MG63 (cell line): ENCODE measurements at regions not wholly inside any gene's neighbourhood (a gene's known extent, or its start where the extent isn't known, plus 50 kb on each side); places are given as distances from the start of the nearest gene placed in this dataset.
A peak's percentile ranks its signal among the peaks of the same experiment; 100 is the strongest.
"Not testable (repeated sequence)": the region's sequence is repeated elsewhere in the genome, so short reads cannot be mapped to it uniquely, and the experiment has no call there.

Experiments
- DNase-seq: peaks from one replicate; pipeline ENCODE4 v3.0.0-alpha.2; 2020
- H3K27me3 ChIP-seq: fragments of 250-450 bp; sonication (Bioruptor Pico); 2 replicates; pipeline ENCODE4 v1.5.1; 2020; ENCODE audit warnings: mild to moderate bottlenecking, moderate library complexity
- H3K36me3 ChIP-seq: fragments of 250-450 bp; sonication (Bioruptor Pico); 2 replicates; pipeline ENCODE4 v1.5.1; 2020; ENCODE audit warnings: mild to moderate bottlenecking, moderate library complexity
- H3K4me3 ChIP-seq: fragments of 250-450 bp; sonication (Bioruptor Pico); 2 replicates; pipeline ENCODE4 v1.5.1; 2020; ENCODE audit warnings: mild to moderate bottlenecking, moderate library complexity
- H3K9me3 ChIP-seq: fragments of 250-450 bp; sonication (Bioruptor Pico); 2 replicates; pipeline ENCODE4 v1.5.1; 2020; ENCODE audit warnings: mild to moderate bottlenecking, moderate library complexity

DNA sequence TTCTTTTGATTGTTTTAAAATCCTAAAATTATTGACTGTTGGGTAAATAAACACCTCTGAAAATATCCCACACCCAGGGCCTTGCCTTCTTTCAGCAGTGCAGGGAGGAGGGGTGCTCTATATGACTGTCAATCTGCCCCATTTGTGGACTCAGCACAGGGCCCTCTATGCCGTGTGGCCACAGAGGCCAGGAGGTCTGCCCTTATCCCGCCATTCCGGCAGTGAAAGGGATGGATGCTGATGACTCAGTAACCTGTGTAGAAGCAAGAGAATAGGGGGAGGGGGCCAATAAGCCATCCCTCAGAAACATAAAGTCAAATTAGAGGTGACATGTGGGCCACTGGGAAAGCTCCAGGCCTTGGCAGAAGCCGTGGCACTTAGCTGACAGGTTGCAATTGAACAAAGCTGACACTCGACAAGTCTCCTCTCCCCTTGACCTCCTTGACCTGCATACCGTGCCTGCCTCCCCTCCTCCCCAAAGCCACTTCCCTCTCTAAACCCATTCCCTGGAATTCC lies 281.4 kb upstream of the DYNLRB2 start:
- DNase-seq = no peak
- Histone ChIP-seq H3K27me3 (no peaks in the 10 kb centered on the region), H3K9me3 (no peaks in the 10 kb centered on the region), H3K36me3 (no peaks in the 10 kb centered on the region), H3K4me3 (no peak overlapping the region)

- H3K9me3 ChIP-seq = no peaks in the 10 kb centered on the region
- DNase-seq = no peak
- H3K27me3 ChIP-seq = no peaks in the 10 kb centered on the region
- H3K36me3 ChIP-seq = no peaks in the 10 kb centered on the region
- H3K4me3 ChIP-seq = no peak overlapping the region
Observed at GRCh38 chr16:80258407-80258806, 282.4 kb upstream of the DYNLRB2 start.

DNA sequence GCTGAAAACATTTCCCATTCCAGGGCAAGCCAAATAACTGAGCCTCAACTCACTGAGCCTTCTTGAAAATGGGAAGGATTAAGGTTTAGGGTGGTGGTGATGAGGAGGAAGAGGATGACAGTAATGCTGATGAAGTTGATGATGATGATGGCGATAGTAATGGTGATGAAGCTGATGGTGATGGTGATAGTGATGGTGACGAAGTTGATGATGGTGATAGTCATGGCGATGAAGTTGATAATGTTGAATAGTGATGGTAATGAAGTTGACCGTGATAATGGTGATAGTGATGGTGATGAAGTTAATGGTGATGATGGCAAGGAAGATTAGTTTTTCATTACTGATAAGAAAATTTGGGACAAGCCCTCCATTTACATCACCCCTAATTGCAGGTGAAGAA lies 285.8 kb upstream of the DYNLRB2 start:
- Histone ChIP-seq H3K4me3 (no peak overlapping the region), H3K27me3 (no peaks in the 10 kb centered on the region), H3K9me3 (no peaks in the 10 kb centered on the region), H3K36me3 (no peaks in the 10 kb centered on the region)
- DNase-seq = no peak

- no peaks in the 10 kb centered on the region for H3K36me3 ChIP-seq
- H3K4me3 ChIP-seq = no peak overlapping the region
- no peak for DNase-seq
- H3K27me3 ChIP-seq = no peaks in the 10 kb centered on the region
- H3K9me3 ChIP-seq = no peaks in the 10 kb centered on the region
Observed at GRCh38 chr16:80253741-80254140, 287.1 kb upstream of the DYNLRB2 start.

- H3K9me3 ChIP-seq = no peaks in the 10 kb centered on the region
Observed at GRCh38 chr16:80250381-80250780, 290.4 kb upstream of the DYNLRB2 start.

GRCh38 chr16:80243303-80243702 lies 297.5 kb upstream of the DYNLRB2 start:
- H3K36me3 ChIP-seq, H3K4me3 ChIP-seq, H3K27me3 ChIP-seq, H3K9me3 ChIP-seq, DNase-seq: not testable (repeated sequence)

More at GRCh38 chr16:80250381-80250780, 290.4 kb upstream of the DYNLRB2 start:
- peak; percentile 30 for DNase-seq
- Histone ChIP-seq H3K4me3 (no peak overlapping the region), H3K27me3 (no peaks in the 10 kb centered on the region), H3K36me3 (no peaks in the 10 kb centered on the region)

- not testable (repeated sequence) for H3K36me3 ChIP-seq, H3K9me3 ChIP-seq, H3K27me3 ChIP-seq, DNase-seq, H3K4me3 ChIP-seq
Observed at GRCh38 chr16:80242279-80242678, 298.5 kb upstream of the DYNLRB2 start.

DNA sequence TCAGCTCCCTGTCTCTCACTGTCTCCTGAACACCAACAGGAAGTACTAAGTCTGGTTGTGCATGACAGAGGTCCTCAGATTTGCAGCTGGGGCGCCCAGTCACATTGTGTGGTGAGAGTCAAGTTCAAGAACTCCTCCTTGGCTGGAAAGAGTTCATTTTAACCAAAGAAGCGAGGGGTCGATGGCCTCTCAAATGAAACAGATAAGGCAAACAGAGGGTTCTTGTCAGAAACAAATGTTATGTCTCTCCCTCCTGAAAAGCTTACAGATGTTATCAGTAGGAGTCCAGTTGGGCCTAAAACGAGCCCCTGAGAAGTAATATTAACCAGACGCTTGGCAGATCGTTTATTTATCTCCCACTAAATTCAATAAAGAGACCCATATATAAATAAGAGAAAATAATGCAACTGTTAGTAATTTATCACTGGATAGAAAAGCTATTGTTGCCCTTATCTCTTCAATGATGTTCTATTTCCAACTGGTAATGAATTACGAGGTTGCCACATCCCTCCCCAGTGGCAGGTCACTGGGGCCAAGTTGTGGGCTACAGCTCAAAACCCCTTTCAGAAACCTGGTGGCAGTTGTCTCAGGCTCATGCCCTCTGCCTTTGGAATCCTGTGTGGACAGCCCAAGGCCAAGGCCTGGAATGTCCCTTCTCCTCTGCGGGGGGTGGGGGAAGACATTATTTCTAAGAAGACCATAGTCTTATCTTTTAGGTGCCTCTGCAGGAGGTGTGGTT lies 307.5 kb upstream of the DYNLRB2 start:
- Histone ChIP-seq H3K9me3 (no peaks in the 10 kb centered on the region), H3K27me3 (no peaks in the 10 kb centered on the region), H3K4me3 (no peak overlapping the region), H3K36me3 (no peaks in the 10 kb centered on the region)
- no peak for DNase-seq

DNA sequence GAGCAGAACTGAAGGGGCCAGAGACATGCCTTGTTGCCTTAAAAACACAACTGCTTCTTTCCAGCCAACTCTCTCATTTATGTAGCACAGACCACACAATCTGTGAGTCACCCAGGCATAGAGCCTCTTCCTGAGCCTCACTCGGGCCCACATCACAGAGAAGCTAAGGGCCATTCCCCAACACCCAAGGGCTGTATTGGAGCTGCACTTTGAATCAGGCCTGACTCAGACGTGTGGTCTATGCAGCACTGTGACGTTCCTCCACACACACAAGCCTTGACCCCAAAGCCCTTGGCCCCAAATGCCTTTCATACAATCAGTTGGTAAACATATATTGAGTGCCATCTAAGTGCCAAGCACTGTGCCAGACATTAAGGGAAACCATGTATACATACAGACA lies 308.9 kb upstream of the DYNLRB2 start:
- DNase-seq = peak; percentile 80
- Histone ChIP-seq H3K9me3 (no peaks in the 10 kb centered on the region), H3K27me3 (no peaks in the 10 kb centered on the region), H3K36me3 (no peaks in the 10 kb centered on the region), H3K4me3 (no peak overlapping the region)

- no peak overlapping the region for H3K4me3 ChIP-seq
- H3K36me3 ChIP-seq = no peaks in the 10 kb centered on the region
- peak; percentile 7 for DNase-seq
- H3K27me3 ChIP-seq = no peaks in the 10 kb centered on the region
- H3K9me3 ChIP-seq = no peaks in the 10 kb centered on the region
Observed at GRCh38 chr16:80231121-80231520, 309.7 kb upstream of the DYNLRB2 start.

DNA sequence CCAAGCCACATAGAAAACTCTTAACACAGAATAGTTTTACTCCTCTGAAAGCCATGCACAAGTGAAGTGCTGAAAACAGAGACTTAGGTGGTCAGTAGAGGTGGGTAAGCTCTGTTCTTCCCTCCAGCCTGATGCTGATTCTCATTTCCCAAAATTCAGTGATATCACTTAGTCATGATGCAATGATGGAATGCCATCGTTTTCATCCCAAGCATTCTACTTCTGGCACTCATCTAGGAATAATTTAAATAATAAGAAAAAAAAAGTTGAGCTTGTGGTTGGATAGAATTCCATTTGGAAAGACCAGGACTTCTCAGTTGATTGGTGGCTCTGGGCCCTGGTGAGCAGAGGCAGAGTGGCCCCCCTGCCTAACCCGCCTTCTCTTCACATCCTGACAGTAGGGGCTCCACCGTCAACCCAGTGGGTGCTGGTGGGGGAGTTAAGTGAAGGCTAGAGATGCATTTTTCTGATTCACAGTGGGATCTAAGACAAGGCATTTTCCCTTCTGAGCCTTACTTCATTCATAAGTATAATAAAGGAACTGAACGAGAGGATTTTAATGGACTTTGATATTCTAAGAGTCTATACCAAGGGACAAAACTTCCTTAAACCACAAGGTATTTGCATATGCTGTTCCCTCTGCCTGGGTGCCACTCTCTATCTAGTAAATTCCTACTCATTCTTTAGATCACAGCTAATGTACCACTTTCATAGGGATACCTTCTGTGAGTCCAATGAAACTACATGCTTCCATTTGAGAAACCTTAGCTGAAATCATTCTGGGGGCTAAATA lies 310.3 kb upstream of the DYNLRB2 start:
- no peaks in the 10 kb centered on the region for H3K36me3 ChIP-seq
- no peaks in the 10 kb centered on the region for H3K9me3 ChIP-seq
- H3K27me3 ChIP-seq = no peaks in the 10 kb centered on the region
- DNase-seq = no peak
- no peak overlapping the region for H3K4me3 ChIP-seq

DNA sequence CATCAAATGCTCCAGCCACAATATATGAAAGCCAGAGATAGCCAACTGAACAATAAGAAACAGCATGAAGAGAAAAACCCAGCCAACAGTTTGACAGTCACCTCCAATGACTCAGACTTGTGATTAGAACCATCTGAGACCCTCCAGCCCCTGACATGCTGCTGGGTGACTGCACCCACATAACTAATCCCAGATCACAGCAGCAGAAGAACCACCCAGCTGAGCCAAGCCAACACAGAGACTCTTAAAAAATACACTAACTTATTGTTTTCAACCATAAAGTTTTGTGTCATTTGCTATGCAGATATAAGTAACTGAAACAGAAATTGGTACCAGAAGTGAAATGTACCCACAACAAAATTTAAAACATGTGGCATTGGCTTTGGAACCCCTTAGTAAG lies 314.3 kb upstream of the DYNLRB2 start:
- Histone ChIP-seq H3K4me3 (no peak overlapping the region), H3K9me3 (no peaks in the 10 kb centered on the region), H3K36me3 (no peaks in the 10 kb centered on the region), H3K27me3 (no peaks in the 10 kb centered on the region)
- no peak for DNase-seq

GRCh38 chr16:80210787-80211186 lies 330.0 kb upstream of the DYNLRB2 start:
- Histone ChIP-seq H3K27me3 (no peaks in the 10 kb centered on the region), H3K4me3 (no peak overlapping the region), H3K9me3 (no peaks in the 10 kb centered on the region), H3K36me3 (no peaks in the 10 kb centered on the region)
- no peak for DNase-seq

GRCh38 chr16:80208743-80209142 lies 332.1 kb upstream of the DYNLRB2 start:
- no peaks in the 10 kb centered on the region for H3K36me3 ChIP-seq
- no peaks in the 10 kb centered on the region for H3K27me3 ChIP-seq
- H3K4me3 ChIP-seq = no peak overlapping the region
- H3K9me3 ChIP-seq = no peaks in the 10 kb centered on the region
- DNase-seq = no peak

GRCh38 chr16:80208015-80208414 lies 332.8 kb upstream of the DYNLRB2 start:
- DNase-seq = no peak
- no peaks in the 10 kb centered on the region for H3K27me3 ChIP-seq
- no peaks in the 10 kb centered on the region for H3K36me3 ChIP-seq
- H3K9me3 ChIP-seq = no peaks in the 10 kb centered on the region
- no peak overlapping the region for H3K4me3 ChIP-seq

- Histone ChIP-seq H3K36me3 (no peaks in the 10 kb centered on the region), H3K9me3 (no peaks in the 10 kb centered on the region), H3K4me3 (no peak overlapping the region), H3K27me3 (no peaks in the 10 kb centered on the region)
- DNase-seq = no peak
Observed at GRCh38 chr16:80203821-80204220, 337.0 kb upstream of the DYNLRB2 start.

DNA sequence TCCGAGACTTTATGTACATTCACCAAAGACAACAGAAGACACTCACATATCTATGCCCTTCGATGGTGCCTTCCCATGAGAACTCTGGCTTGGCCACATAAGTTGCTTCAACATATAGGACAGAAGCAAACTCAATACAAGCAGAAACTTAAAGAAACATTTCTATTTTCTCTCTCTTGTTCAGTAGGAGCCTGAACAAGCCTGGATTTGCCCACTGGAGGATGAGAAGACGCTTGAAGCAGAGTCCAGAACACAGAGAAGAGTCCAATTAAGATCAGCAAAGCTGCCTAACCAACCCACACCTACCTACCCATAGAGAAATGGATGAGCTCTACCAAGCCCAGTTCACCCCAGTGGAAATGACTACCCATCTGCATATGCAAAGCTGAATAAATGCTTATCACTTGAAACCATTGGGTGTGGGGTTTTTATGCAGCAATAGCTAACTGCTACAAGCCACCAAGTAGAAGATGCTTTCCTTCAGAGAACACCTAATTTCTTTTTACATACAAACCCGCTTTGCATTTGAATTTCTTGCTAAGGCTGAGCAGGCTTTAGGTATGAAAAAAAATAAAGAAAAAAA lies 337.9 kb upstream of the DYNLRB2 start:
- DNase-seq = no peak
- Histone ChIP-seq H3K9me3 (no peaks in the 10 kb centered on the region), H3K27me3 (no peaks in the 10 kb centered on the region), H3K4me3 (no peak overlapping the region), H3K36me3 (no peaks in the 10 kb centered on the region)
